PC-9 (cell line): ENCODE measurements at regions not wholly inside any gene's neighbourhood (a gene's known extent, or its start where the extent isn't known, plus 50 kb on each side); places are given as distances from the start of the nearest gene placed in this dataset.

ENCODE experiments used
- BruUV-seq: library from RNA; stranded (reverse); fragments of 400-500 nt; replicated peaks from 2 replicates; lab custom pipeline; 2021; lab: Mats Ljungman, UMichigan
- CTCF ChIA-PET: fragments of 300-600 bp; sonication (Branson Sonifier 250); formaldehyde crosslinking; loops from one replicate; lab custom pipeline; 2022; ENCODE audit warnings: antibody characterized with exemption; lab: Charles Lee
- POLR2A ChIA-PET: fragments of 300-600 bp; sonication (Branson Sonifier 250); formaldehyde crosslinking; loops from one replicate; lab custom pipeline; 2022; ENCODE audit warnings: antibody characterized with exemption; ENCODE audit not compliant: unreplicated experiment; lab: Charles Lee
- DNase-seq, 2 experiments: peaks; one replicate each; pipeline versions ENCODE4 v3.0.0 to v3.0.0-alpha.2; 2015 to 2022; ENCODE audit warnings: mixed read lengths in 1 of 2
- H2AFZ ChIP-seq: fragments of 200-600 bp; sonication (generic); 2 replicates; pipeline ENCODE4 v1.8.1; 2017; ENCODE audit warnings: antibody characterized with exemption
- H3F3A ChIP-seq: fragments of 200-600 bp; sonication (generic); 2 replicates; pipeline ENCODE4 v1.8.1; 2017; ENCODE audit warnings: antibody characterized with exemption, mild to moderate bottlenecking, low read depth; ENCODE audit not compliant: insufficient read depth
- H3K27ac ChIP-seq: fragments of 200-600 bp; sonication (generic); 2 replicates; pipeline ENCODE4 v1.6.1; 2016; ENCODE audit warnings: mixed run types
- H3K27me3 ChIP-seq: fragments of 200-600 bp; sonication (generic); 2 replicates; pipeline ENCODE4 v1.6.1; 2016; ENCODE audit warnings: low read depth, mixed run types; ENCODE audit not compliant: insufficient read depth
- H3K36me3 ChIP-seq: fragments of 200-600 bp; sonication (generic); 2 replicates; pipeline ENCODE4 v1.6.1; 2016; ENCODE audit warnings: low read depth, mixed run types
- H3K4me1 ChIP-seq: fragments of 200-600 bp; sonication (generic); replicated peaks from 2 replicates; pipeline ENCODE4 v1.6.1; 2016; ENCODE audit warnings: mixed run types; ENCODE audit not compliant: insufficient read depth
- H3K4me2 ChIP-seq: fragments of 200-600 bp; sonication (generic); 2 replicates; pipeline ENCODE4 v1.6.1; 2017; ENCODE audit warnings: mixed run types
- H3K4me3 ChIP-seq: fragments of 200-600 bp; sonication (generic); 2 replicates; pipeline ENCODE4 v1.6.1; 2016; ENCODE audit warnings: mixed run types
- H3K79me2 ChIP-seq: fragments of 200-600 bp; sonication (generic); 2 replicates; pipeline ENCODE4 v1.6.1; 2017; ENCODE audit warnings: low read depth, mixed run types
- H3K9me2 ChIP-seq: fragments of 200-600 bp; sonication (generic); 2 replicates; pipeline ENCODE4 v1.8.1; 2017; ENCODE audit warnings: mild to moderate bottlenecking; ENCODE audit not compliant: insufficient read depth
- H3K9me3 ChIP-seq: fragments of 200-600 bp; sonication (generic); 2 replicates; pipeline ENCODE4 v1.8.1; 2016; ENCODE audit warnings: low read depth; ENCODE audit not compliant: insufficient read depth
- H4K20me1 ChIP-seq: fragments of 200-600 bp; sonication (generic); 2 replicates; pipeline ENCODE4 v1.8.1; 2017; ENCODE audit not compliant: insufficient read depth
- EZH2 ChIP-seq: fragments of 200-600 bp; sonication (generic); IDR thresholded peaks from 2 replicates; pipeline ENCODE4 v1.8.0; 2017; ENCODE audit warnings: antibody characterized with exemption, low read depth
- intact Hi-C: fragments of 100-400 bp; cut with micrococcal nuclease; formaldehyde crosslinking; loops from one replicate; pipeline ENCODE4 v1.10.0; 2022; ENCODE audit not compliant: unreplicated experiment
- TF ChIP-seq, protein P1 (sequence below): fragments of 200-600 bp; sonication (generic); conservative IDR thresholded peaks from 2 replicates; pipeline ENCODE4 v1.6.1; 2017; ENCODE audit warnings: mixed run types, antibody characterized with exemption, mild to moderate bottlenecking, moderate library complexity

DNA sequence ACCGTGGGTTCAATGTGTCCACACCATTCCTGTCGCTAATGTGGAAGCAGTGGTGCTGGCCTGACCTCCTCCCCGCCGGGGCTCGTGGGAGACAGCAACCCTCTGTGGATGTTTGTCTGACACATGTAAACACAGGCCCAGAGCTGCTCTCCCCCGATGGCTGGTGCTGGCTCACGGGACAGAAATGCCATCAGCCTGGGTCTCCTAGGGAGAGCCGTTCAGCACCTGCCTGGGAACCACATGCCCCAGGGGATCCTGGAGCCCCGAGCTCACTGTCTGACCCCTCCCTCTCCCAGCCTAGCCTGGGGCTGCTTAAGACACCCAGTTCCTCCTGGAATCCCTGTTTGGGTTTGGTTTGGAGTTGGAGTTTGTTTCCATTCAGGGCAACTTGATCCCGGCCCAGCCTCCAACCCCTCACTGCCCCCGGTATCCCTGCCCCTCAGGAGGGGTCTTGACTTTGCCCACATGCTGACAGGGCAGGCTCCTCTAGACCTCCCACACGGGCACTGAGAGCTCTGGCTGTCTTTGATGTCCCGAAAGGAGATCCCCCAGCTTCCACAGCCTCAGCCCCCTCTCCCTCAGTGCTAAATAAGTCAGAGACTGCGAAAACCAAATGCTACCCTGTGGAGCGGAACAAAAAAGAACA, 50.9 kb upstream of the WNT11 start:
- H3K27ac ChIP-seq, result no peak overlapping the region
- peak in 1 of 2 experiments; percentile 16 for DNase-seq
- no peak overlapping the region for H2AFZ ChIP-seq
- no TSS peak for BruUV-seq
- POLR2A ChIA-PET, result no interaction called here
- peaks cover 12% of the 10 kb centered on the region; the same call in 1 of the 2 replicates for H3K27me3 ChIP-seq
- no peaks in the 10 kb centered on the region for H3K79me2 ChIP-seq
- no peaks in the 10 kb centered on the region for H4K20me1 ChIP-seq
- no peaks in the 10 kb centered on the region for H3K9me2 ChIP-seq
- intact Hi-C loops, result no loop called here
- H3F3A ChIP-seq, result no peaks in the 10 kb centered on the region
- no peak overlapping the region for H3K4me2 ChIP-seq
- CTCF ChIA-PET, result no interaction called here
- H3K9me3 ChIP-seq, result no peaks in the 10 kb centered on the region
- H3K4me1 ChIP-seq, result no peaks in the 10 kb centered on the region; the same call in 1 of the 2 replicates
- H3K36me3 ChIP-seq, result no peaks in the 10 kb centered on the region
- no peak overlapping the region for H3K4me3 ChIP-seq
- TF ChIP-seq EZH2, result no peak
- TF ChIP-seq, protein P1, sequence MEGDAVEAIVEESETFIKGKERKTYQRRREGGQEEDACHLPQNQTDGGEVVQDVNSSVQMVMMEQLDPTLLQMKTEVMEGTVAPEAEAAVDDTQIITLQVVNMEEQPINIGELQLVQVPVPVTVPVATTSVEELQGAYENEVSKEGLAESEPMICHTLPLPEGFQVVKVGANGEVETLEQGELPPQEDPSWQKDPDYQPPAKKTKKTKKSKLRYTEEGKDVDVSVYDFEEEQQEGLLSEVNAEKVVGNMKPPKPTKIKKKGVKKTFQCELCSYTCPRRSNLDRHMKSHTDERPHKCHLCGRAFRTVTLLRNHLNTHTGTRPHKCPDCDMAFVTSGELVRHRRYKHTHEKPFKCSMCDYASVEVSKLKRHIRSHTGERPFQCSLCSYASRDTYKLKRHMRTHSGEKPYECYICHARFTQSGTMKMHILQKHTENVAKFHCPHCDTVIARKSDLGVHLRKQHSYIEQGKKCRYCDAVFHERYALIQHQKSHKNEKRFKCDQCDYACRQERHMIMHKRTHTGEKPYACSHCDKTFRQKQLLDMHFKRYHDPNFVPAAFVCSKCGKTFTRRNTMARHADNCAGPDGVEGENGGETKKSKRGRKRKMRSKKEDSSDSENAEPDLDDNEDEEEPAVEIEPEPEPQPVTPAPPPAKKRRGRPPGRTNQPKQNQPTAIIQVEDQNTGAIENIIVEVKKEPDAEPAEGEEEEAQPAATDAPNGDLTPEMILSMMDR, result no peak

- Histone ChIP-seq H3K27me3 (peaks cover 19% of the 10 kb centered on the region), H3K79me2 (no peaks in the 10 kb centered on the region), H3K36me3 (no peaks in the 10 kb centered on the region), H4K20me1 (no peaks in the 10 kb centered on the region), H3K9me3 (no peaks in the 10 kb centered on the region), H3K27ac (no peak overlapping the region), H3K4me2 (no peak overlapping the region), H2AFZ (no peak overlapping the region), H3K4me1 (no peaks in the 10 kb centered on the region; the same call in 1 of the 2 replicates), H3F3A (no peaks in the 10 kb centered on the region), H3K4me3 (no peak overlapping the region), H3K9me2 (no peaks in the 10 kb centered on the region)
- intact Hi-C loops, result no loop called here
- POLR2A ChIA-PET, result no interaction called here
- BruUV-seq, result no TSS peak
- TF ChIP-seq, protein P1, result no peak
- no peak for TF ChIP-seq EZH2
- DNase-seq, result no peak
- CTCF ChIA-PET, result no interaction called here
Observed at GRCh38 chr11:76256448-76256847, 50.1 kb upstream of the WNT11 start.
